Limb (tissue), 2 donors: ENCODE measurements at regions not wholly inside any gene's neighbourhood (a gene's known extent, or its start where the extent isn't known, plus 50 kb on each side); places are given as distances from the start of the nearest gene placed in this dataset.

Experiments
- DNase-seq, 2 donors: peaks; one replicate each; pipeline ENCODE4 v3.0.0-alpha.2; 2016; ENCODE audit errors: extremely low spot score in 2 of 2

GRCh38 chr16:64172652-64173051 is 949.2 kb downstream of the CDH11 start:
- no peak for DNase-seq

- no peak for DNase-seq
Measured at GRCh38 chr16:64172226-64172625, 949.6 kb downstream of the CDH11 start.

- no peak for DNase-seq
Measured at GRCh38 chr16:64171632-64172031, 950.2 kb downstream of the CDH11 start.

GRCh38 chr16:64168371-64168770 is 953.5 kb downstream of the CDH11 start:
- no peak for DNase-seq

GRCh38 chr16:64167936-64168335 is 953.9 kb downstream of the CDH11 start:
- DNase-seq: no peak

GRCh38 chr16:64165368-64165767 is 956.5 kb downstream of the CDH11 start:
- no peak for DNase-seq

- DNase-seq: no peak
Measured at GRCh38 chr16:64162613-64163375, 959.1 kb downstream of the CDH11 start.

GRCh38 chr16:64159976-64160375 is 961.9 kb downstream of the CDH11 start:
- DNase-seq: no peak

GRCh38 chr16:64158941-64159588 is 962.8 kb downstream of the CDH11 start:
- DNase-seq: no peak

GRCh38 chr16:64153718-64154117 is 968.1 kb downstream of the CDH11 start:
- no peak for DNase-seq

- DNase-seq: no peak
Measured at GRCh38 chr16:64151990-64152767, 969.7 kb downstream of the CDH11 start.

- no peak for DNase-seq
Measured at GRCh38 chr16:64150193-64150592, 971.7 kb downstream of the CDH11 start.

GRCh38 chr16:64149756-64150155 is 972.1 kb downstream of the CDH11 start:
- DNase-seq: no peak

GRCh38 chr16:64148356-64148755 is 973.5 kb downstream of the CDH11 start:
- DNase-seq: no peak

- no peak for DNase-seq
Measured at GRCh38 chr16:64147941-64148340, 973.9 kb downstream of the CDH11 start.

GRCh38 chr16:64144617-64145016 is 977.2 kb downstream of the CDH11 start:
- no peak for DNase-seq

GRCh38 chr16:64138621-64139020 is 983.2 kb downstream of the CDH11 start:
- DNase-seq: no peak

GRCh38 chr16:64138006-64138405 is 983.9 kb downstream of the CDH11 start:
- no peak for DNase-seq

GRCh38 chr16:64136743-64137142 is 985.1 kb downstream of the CDH11 start:
- no peak for DNase-seq

- DNase-seq: no peak
Measured at GRCh38 chr16:64136314-64136713, 985.5 kb downstream of the CDH11 start.

GRCh38 chr16:64133366-64133765 is 988.5 kb downstream of the CDH11 start:
- DNase-seq: no peak

GRCh38 chr16:64132759-64133361 is 989.0 kb downstream of the CDH11 start:
- DNase-seq: peak in 1 of 2 donors; percentile 16
